ENCODE measurements at regions not wholly inside any gene's neighbourhood (a gene's known extent, or its start where the extent isn't known, plus 50 kb on each side); places are given as distances from the start of the nearest gene placed in this dataset.

GRCh38 chr2:8462899-8463648 is 218.8 kb upstream of the ID2 start:
- DNase-seq (ENCODE audit: low read depth in 1 of 2, low spot score in 1 of 2): no peak

DNA sequence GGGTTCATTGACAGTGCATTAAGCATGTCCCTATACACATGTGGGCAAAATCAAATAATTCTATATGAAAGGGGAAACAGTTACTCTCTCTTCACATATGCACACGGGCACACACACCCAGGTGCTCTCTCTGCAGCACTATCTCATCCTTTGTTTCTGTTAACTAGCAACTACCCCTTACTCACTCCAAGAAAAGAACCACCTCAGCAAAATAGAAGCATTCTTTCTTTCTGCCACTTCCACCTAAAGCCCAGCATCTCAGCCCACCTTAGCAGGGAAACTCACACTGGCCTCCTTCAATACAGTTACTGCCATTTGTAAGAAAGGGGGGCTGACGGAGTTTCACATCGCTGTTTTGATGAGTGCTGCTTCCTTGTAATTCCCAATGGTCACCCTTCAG is 216.3 kb upstream of the ID2 start:
- DNase-seq (ENCODE audit: low read depth in 1 of 2, low spot score in 1 of 2): no peak

GRCh38 chr2:8469709-8470493 is 212.0 kb upstream of the ID2 start:
- DNase-seq (ENCODE audit: low read depth in 1 of 2, low spot score in 1 of 2): no peak

DNA sequence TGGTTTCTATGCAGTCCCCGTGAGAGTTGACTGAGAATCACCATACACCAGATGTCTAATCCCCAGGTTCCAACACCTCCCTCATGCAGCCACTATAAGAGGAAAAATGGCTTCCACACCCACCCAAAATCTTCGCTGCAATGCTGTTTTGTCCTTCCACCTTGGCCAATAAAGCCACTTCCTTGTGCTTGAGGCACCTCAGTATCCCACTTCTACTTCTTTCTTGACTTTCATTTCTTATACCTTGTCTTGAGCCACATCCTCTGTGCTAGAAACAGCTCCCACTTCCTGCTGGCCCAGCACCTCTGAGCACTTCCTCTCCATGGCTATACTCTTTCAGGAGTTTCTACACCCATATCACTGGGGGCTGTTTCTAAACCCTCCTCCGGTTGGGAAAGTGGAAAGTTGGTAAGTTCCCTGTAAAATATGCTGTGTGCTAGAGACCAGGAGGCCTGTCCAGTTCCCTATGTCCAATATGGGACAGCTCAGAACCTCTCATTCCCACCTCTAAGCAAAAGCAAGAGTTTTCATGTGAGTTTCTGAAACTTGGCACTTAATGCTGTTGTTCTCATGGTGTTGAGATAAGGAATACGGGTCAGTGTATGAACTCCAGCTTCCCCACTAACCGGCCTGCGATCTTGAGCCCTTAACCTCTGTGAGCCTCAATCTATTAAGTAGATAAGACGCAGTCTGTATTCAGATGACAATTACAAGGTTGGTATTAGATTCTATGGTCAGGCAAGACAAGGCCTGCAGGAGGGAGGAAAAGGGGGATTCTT is 209.1 kb upstream of the ID2 start:
- no peak for DNase-seq (ENCODE audit: low read depth in 1 of 2, low spot score in 1 of 2)

- no peak for DNase-seq (ENCODE audit: low read depth in 1 of 2, low spot score in 1 of 2)
Observed at GRCh38 chr2:8475349-8476031, 206.4 kb upstream of the ID2 start.

GRCh38 chr2:8477552-8478470 is 204.0 kb upstream of the ID2 start:
- no peak for DNase-seq (ENCODE audit: low read depth in 1 of 2, low spot score in 1 of 2)

GRCh38 chr2:8478471-8478793 is 203.4 kb upstream of the ID2 start:
- DNase-seq (ENCODE audit: low read depth in 1 of 2, low spot score in 1 of 2): no peak

DNA sequence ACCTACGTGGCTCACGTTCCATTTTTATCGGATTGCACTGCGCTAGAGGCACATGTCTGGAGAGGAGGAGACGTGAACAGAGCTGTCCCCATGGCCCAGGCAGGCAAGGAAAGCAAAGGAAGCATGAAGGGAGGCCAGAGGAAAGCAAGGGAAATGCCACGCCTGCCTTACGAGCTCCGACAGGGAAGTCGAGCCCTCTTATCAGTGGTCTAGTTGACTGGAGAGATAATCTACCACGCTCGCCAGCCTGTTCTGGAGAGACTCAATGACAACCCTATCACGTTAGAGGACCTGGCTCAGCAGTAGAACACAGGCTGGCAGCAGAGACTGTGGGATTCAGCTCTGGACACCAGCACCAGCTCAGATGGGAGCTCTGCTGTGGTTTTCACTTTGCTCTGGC is 202.6 kb upstream of the ID2 start:
- DNase-seq (ENCODE audit: low read depth in 1 of 2, low spot score in 1 of 2): no peak

- DNase-seq (ENCODE audit: low read depth in 1 of 2, low spot score in 1 of 2): no peak
Observed at GRCh38 chr2:8480915-8481314, 200.9 kb upstream of the ID2 start.

DNA sequence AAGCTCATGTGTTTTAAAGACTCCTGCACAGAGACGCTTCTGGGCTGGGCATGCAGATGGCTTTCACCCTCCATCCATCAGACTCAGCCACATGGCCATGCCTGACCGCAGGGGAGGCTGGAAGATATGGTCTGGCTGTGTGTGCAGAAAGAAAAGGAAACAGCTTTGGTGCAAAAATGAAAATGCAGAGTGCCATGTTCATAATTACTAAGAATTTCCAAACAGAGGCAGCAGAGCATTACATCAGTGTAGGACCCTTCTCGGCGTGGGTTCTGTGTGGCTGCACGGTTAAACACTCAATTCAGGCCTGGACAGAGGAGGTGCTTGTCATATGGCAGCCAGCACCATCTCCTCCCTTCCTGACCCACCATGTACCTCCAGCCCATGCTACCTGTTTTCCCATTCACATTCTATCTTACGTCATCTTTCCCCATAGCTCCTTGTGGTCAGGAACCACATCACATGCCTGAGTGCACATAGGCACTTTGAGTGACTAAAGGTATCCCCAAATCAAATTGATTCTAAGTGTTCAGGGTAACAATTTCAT is 200.3 kb upstream of the ID2 start:
- no peak for DNase-seq (ENCODE audit: low read depth in 1 of 2, low spot score in 1 of 2)

- no peak for DNase-seq (ENCODE audit: low read depth in 1 of 2, low spot score in 1 of 2)
Observed at GRCh38 chr2:8482432-8482831, 199.4 kb upstream of the ID2 start.

DNA sequence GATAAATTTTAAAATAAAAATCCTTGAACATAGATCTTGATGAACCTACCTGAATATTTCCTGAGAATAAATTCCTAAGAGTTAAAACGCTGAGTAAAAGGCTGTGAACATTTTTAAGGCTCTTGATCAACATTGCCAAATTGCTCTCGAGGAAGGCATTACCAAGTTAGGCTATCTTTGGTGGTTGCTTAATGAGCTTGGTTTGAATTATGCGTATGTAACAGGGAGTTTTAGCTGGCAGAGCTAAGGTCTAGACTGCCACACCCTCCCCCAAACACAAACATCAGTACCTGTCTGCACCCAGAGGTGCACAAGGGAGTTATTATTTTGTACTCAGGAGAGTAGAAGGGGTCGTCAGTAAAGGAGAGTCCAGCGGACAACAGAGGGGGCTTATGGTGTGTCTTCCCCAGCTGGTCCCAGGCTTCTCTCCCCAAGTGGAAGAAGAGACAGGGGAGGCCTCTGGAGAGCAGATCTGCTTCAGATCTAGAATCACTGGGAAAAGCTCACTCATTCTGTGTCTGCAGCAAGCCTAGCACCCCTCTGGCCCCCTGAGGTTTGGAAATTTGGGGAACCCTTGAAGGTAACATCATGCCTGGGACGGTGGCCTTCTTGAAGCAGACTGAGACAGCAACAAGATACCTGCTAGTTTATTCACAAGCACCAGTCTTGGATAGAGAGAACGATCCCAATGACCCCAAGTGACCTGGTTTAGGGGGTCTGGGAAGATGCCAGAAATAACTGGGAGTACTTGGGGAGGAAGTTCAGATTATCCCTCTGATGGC is 197.2 kb upstream of the ID2 start:
- DNase-seq (ENCODE audit: low read depth in 1 of 2, low spot score in 1 of 2): no peak

- no peak for DNase-seq (ENCODE audit: low read depth in 1 of 2, low spot score in 1 of 2)
Observed at GRCh38 chr2:8485736-8486135, 196.1 kb upstream of the ID2 start.

DNA sequence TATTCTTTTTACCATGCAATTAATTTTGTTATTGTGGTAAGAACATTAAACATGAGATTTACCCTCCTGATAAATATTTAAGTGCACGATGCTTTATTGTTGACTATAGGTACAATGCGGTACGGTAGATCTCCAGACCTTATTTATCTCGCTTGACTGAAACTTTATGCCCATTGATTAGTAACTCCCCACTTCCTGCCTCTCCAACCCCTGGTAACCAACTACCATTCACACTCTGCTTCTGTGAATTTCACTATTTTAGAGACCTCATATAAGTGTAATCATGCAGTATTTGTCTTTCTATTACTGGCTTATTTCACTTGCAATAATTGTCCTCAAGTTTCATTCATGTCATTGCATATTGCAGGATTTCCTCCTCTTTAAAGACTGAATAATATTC is 195.7 kb upstream of the ID2 start:
- DNase-seq (ENCODE audit: low read depth in 1 of 2, low spot score in 1 of 2): no peak

- no peak for DNase-seq (ENCODE audit: low read depth in 1 of 2, low spot score in 1 of 2)
Observed at GRCh38 chr2:8487461-8487932, 194.4 kb upstream of the ID2 start.

- peak; percentile 19 to 50 for DNase-seq (ENCODE audit: low read depth in 1 of 2, low spot score in 1 of 2)
Observed at GRCh38 chr2:8488001-8488738, 193.7 kb upstream of the ID2 start.

DNA sequence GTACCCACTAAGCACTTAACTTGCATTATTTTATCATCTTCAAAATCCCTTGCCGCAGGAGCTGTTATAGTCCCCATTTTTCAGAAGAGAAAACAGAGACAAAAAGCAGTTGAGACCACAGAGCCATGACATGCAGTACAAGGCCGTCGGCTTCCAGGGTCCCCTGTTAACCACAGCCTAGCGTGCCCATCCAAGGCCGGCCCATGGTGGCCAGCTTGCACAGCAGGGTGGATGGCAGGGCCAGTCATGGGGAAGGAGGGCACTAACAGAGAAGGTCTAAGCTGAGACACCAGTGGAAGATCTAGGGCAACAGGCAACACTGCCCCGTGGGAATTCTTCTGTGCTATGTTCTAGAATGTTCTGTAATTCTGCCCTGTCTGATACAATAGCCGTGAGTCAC is 192.6 kb upstream of the ID2 start:
- no peak for DNase-seq (ENCODE audit: low read depth in 1 of 2, low spot score in 1 of 2)

- no peak for DNase-seq (ENCODE audit: low read depth in 1 of 2, low spot score in 1 of 2)
Observed at GRCh38 chr2:8489751-8490150, 192.1 kb upstream of the ID2 start.
